Peyer's patch (tissue), 4 donors: ENCODE measurements at regions not wholly inside any gene's neighbourhood (a gene's known extent, or its start where the extent isn't known, plus 50 kb on each side); places are given as distances from the start of the nearest gene placed in this dataset.
"Not testable (repeated sequence)": the region's sequence is repeated elsewhere in the genome, so short reads cannot be mapped to it uniquely, and the experiment has no call there.

Source experiments
- DNase-seq, 3 donors: peaks; one replicate each; pipeline ENCODE4 v3.0.0-alpha.2; 2017 to 2019
- H3K27ac ChIP-seq, 4 donors: fragments of 200-600 bp; sonication (generic); one replicate each; pipeline ENCODE4 v1.5.1; 2016 to 2019
- H3K27me3 ChIP-seq, 2 donors: fragments of 200-600 bp; sonication (generic); one replicate each; pipeline ENCODE4 v1.5.1; 2019
- H3K36me3 ChIP-seq, 3 donors: fragments of 200-600 bp; sonication (generic); one replicate each; pipeline ENCODE4 v1.5.1; 2016 to 2019
- H3K4me1 ChIP-seq, 4 donors: fragments of 200-600 bp; sonication (generic); one replicate each; pipeline ENCODE4 v1.5.1; 2016 to 2019
- H3K4me3 ChIP-seq, 4 donors: fragments of 200-600 bp; sonication (generic); 1 replicate in 3 of 4; 2 replicates in 1 of 4; pipeline ENCODE4 v1.5.1; 2016 to 2019; ENCODE audit warnings: mild to moderate bottlenecking in 1 of 4
- H3K9me3 ChIP-seq, 4 donors: fragments of 200-600 bp; sonication (generic); one replicate each; pipeline ENCODE4 v1.5.1; 2016 to 2019; ENCODE audit warnings: mild to moderate bottlenecking in 1 of 4
- POLR2A ChIP-seq, 2 donors: fragments of 450-650 bp; IDR thresholded peaks; one replicate each; pipeline ENCODE4 v1.5.1; 2017; ENCODE audit warnings: antibody characterized with exemption in 2 of 2, mild to moderate bottlenecking in 2 of 2, moderate library complexity in 2 of 2
- TF ChIP-seq, protein P1 (sequence below), 6 experiments: fragments of 450-650 bp in 4 of 6; fragments of 200-600 bp in 2 of 6; sonication (generic) in 1 of 6; IDR thresholded peaks; one replicate each; pipeline ENCODE4 v1.5.1; 2017 to 2019; ENCODE audit warnings: antibody characterized with exemption in 6 of 6, mild to moderate bottlenecking in 3 of 6, moderate library complexity in 1 of 6

DNA sequence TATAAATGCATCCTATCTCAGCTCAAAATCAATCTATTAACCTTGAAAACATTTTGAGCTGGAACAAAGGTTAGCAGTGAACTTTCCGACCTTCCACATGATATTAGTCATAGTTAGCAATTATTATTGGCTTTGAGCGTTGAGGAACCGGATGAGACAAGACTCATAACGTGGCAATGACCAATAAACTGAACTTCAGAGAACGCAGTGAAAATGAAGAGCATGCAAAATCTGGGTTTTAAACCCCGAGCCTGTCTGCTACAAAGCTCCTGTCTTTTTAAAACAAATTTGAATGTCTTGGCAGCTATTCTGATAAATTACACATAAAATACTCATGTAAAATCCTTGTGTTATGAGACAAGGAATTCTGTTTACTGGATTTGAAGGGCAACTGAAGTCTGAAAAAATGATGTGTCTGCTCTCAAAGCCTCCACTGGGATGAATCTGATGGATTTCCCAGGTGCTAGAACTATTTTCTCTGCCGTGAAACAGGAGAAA, 74.7 kb upstream of the ITGB1 start:
- no peak overlapping the region for H3K27ac ChIP-seq
- DNase-seq, result no peak
- H3K4me3 ChIP-seq, result no peak overlapping the region
- H3K27me3 ChIP-seq, result no peaks in the 10 kb centered on the region
- H3K9me3 ChIP-seq, result no peaks in the 10 kb centered on the region
- no peaks in the 10 kb centered on the region for H3K4me1 ChIP-seq
- H3K36me3 ChIP-seq, result no peaks in the 10 kb centered on the region
- TF ChIP-seq POLR2A (IDR thresholded peaks at IDR 0.05), result no peak
- TF ChIP-seq, protein P1, sequence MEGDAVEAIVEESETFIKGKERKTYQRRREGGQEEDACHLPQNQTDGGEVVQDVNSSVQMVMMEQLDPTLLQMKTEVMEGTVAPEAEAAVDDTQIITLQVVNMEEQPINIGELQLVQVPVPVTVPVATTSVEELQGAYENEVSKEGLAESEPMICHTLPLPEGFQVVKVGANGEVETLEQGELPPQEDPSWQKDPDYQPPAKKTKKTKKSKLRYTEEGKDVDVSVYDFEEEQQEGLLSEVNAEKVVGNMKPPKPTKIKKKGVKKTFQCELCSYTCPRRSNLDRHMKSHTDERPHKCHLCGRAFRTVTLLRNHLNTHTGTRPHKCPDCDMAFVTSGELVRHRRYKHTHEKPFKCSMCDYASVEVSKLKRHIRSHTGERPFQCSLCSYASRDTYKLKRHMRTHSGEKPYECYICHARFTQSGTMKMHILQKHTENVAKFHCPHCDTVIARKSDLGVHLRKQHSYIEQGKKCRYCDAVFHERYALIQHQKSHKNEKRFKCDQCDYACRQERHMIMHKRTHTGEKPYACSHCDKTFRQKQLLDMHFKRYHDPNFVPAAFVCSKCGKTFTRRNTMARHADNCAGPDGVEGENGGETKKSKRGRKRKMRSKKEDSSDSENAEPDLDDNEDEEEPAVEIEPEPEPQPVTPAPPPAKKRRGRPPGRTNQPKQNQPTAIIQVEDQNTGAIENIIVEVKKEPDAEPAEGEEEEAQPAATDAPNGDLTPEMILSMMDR (IDR thresholded peaks at IDR 0.05), result no peak

DNA sequence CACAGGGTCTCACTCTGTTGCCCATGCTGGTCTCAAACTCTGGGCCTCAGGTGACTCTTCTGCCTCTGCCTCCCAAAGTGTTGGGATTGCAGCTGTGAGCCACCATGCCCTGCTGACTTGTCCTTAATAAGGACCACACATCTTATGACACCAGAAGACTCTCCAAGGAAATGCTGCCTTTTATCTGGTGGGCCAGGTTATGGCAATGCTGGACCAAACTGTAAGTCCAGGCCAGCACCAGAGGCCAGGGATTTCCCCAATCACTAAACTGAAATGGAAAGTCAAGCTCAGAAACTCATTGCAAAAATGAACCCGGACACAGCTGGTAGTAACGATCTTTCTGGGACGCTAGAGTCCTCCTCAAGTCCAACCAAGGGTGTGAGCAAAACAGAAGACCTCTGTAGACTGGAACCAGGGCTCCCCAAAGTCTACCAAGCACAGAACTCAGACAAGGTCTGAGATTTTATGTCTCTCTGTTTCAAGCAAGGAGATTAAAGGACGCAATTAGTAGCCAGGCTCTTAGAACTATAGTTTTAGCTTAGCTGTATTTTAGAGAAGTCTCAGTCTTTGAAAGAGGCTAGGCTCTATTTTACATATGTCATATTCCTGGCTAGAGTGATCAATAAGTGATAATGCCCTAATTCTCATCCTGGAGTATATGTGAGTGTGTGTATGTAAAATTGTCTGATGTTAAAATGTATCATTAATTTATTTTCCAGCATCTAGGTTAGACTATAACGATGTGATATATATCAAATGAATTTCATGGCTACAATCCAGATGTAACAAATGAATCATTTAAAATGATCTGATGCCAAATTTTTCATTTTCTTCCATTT, 74.0 kb upstream of the ITGB1 start:
- H3K36me3 ChIP-seq, result no peaks in the 10 kb centered on the region
- no peak for TF ChIP-seq POLR2A (IDR thresholded peaks at IDR 0.05)
- TF ChIP-seq, protein P1 (IDR thresholded peaks at IDR 0.05), result no peak
- no peaks in the 10 kb centered on the region for H3K27me3 ChIP-seq
- H3K4me1 ChIP-seq, result no peaks in the 10 kb centered on the region
- no peak overlapping the region for H3K4me3 ChIP-seq
- no peaks in the 10 kb centered on the region for H3K9me3 ChIP-seq
- DNase-seq, result no peak
- no peak overlapping the region for H3K27ac ChIP-seq

DNA sequence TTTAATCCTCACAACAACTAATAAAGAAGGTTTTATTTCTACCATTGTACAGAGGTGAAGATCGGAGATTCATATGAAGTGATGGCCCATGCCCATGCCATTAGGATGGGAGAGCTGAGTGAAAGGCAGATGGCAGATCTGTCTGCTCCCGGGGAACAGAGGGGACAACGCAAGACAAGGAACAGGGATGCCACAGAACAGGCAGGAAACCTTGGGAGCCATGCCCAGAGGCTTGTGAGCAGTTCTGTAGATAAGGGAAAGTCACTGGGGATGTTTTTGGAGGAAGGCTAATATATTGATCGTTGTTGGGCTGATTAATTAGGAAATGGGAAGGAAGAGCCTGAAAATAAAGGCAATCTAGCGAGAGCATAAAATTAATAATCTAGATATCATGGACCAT, 73.1 kb upstream of the ITGB1 start:
- Histone ChIP-seq H3K36me3 (no peaks in the 10 kb centered on the region), H3K4me3 (no peak overlapping the region), H3K27ac (no peak overlapping the region), H3K9me3 (no peaks in the 10 kb centered on the region), H3K4me1 (no peaks in the 10 kb centered on the region), H3K27me3 (no peaks in the 10 kb centered on the region)
- DNase-seq, result no peak
- TF ChIP-seq POLR2A (IDR thresholded peaks at IDR 0.05), result no peak
- TF ChIP-seq, protein P1 (IDR thresholded peaks at IDR 0.05), result no peak

- H3K36me3 ChIP-seq, H3K4me1 ChIP-seq, H3K27ac ChIP-seq, H3K27me3 ChIP-seq, H3K9me3 ChIP-seq, DNase-seq, H3K4me3 ChIP-seq: not testable (repeated sequence)
Observed at GRCh38 chr10:33028515-33028914, 70.5 kb upstream of the ITGB1 start.

DNA sequence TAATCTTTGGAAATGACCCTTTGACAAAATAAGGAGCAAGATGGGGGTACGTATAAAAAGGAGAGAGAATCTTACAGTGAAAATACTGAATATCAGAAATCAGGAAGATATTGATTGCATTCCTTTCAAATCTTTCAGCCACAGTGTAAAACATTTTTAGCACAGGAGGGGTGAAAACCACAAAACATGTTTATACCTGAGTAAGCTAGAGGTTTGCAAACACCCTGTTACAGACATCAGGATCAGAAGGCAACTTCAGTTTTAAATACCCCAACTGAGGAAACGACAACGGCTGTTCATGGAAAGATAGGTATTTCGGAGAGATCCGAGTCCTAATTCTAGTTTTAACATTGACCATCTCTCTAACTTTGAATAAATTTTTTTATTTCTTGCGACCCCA, 69.1 kb upstream of the ITGB1 start:
- Histone ChIP-seq H3K27ac (no peak overlapping the region), H3K4me1 (no peaks in the 10 kb centered on the region), H3K9me3 (no peaks in the 10 kb centered on the region), H3K4me3 (no peak overlapping the region), H3K36me3 (no peaks in the 10 kb centered on the region), H3K27me3 (no peaks in the 10 kb centered on the region)
- no peak for TF ChIP-seq POLR2A (IDR thresholded peaks at IDR 0.05)
- no peak for DNase-seq

- Histone ChIP-seq H3K4me1 (no peaks in the 10 kb centered on the region), H3K27me3 (no peaks in the 10 kb centered on the region), H3K36me3 (no peaks in the 10 kb centered on the region), H3K27ac (no peak overlapping the region), H3K9me3 (no peaks in the 10 kb centered on the region), H3K4me3 (no peak overlapping the region)
- TF ChIP-seq POLR2A (IDR thresholded peaks at IDR 0.05), result no peak
- TF ChIP-seq, protein P1 (IDR thresholded peaks at IDR 0.05), result no peak
- no peak for DNase-seq
Observed at GRCh38 chr10:33026422-33026821, 68.4 kb upstream of the ITGB1 start.
